ENCODE measurements at regions not wholly inside any gene's neighbourhood (a gene's known extent, or its start where the extent isn't known, plus 50 kb on each side); places are given as distances from the start of the nearest gene placed in this dataset.

DNA sequence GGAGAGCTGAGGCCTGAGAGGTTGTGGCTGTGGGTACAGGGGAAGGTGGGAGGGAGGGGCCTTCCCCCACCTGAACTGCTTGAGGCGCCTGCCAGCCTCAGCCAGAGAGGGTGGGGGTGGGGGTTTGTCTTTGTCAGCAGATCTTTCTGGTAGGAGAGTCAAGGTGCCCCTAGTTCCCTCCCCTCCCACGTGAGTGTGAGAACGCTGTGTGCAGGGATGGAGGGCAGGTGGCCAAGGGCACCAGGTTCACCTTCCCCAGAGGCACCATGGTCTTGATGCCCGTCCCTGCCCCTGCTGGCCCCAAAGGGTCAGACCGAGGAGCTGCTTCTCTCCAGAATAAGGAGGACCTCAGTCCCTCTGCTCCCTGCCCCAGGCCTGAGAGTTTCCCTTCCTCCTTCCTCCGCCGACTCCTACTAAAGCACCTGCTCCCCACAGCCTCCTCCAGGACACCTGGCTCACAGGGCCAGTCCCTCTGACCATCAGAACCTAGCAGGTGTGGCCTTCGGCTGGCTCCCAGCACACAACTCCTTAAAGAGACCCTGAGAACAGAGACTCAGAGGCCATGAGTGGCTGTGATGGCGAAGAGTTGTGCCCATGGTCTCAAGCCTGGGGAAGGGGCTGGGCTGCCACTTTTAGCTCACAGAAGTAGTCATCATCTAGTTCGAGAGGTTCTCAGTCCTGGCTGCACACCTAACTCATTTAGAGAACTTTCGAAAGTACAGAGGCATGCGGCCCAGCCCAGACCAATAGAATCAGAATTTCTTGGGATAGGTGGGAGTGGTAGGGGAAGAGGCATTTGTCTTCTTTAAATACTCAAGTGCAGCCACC is 113.2 kb upstream of the LHX1 start:
- Histone ChIP-seq H3K27me3 (ENCODE audit: control insufficient read depth in 2 of 2, insufficient read depth in 2 of 2, low read length in 2 of 2) (peaks cover 0 to 8% of the 10 kb centered on the region in 2 donors), H3K4me3 (replicated peaks in 1 of 3; ENCODE audit: low read depth in 2 of 3, low read length in 3 of 3) (no peak overlapping the region), H3K4me2 (replicated peaks; ENCODE audit: extremely low read depth, low read length, poor library complexity, severe bottlenecking) (no peak overlapping the region), H2AFZ (ENCODE audit: insufficient read depth, low read depth, low read length, poor library complexity, severe bottlenecking) (no peak overlapping the region), H3K4me1 (ENCODE audit: control insufficient read depth in 1 of 2, insufficient read depth in 2 of 2, low read length in 2 of 2) (no peaks in the 10 kb centered on the region), H4K20me1 (ENCODE audit: insufficient read depth, low read length) (no peaks in the 10 kb centered on the region), H3K9me3 (replicated peaks in 1 of 2; ENCODE audit: control insufficient read depth in 1 of 2, insufficient read depth in 1 of 2, low read length in 2 of 2) (no peaks in the 10 kb centered on the region), H3K9ac (ENCODE audit: insufficient read depth, low read length, poor library complexity, severe bottlenecking) (no peak overlapping the region), H3K79me2 (ENCODE audit: insufficient read depth, low read length) (no peaks in the 10 kb centered on the region), H3K36me3 (replicated peaks in 1 of 2; ENCODE audit: control insufficient read depth in 1 of 2, insufficient read depth in 2 of 2, low read length in 2 of 2) (no peaks in the 10 kb centered on the region), H3K27ac (ENCODE audit: low read depth in 1 of 2, low read length in 2 of 2) (no peak overlapping the region)
- DNase-seq, result no peak
- intact Hi-C loops (cut with micrococcal nuclease), result no loop called here
- Mint-ChIP-seq H3K9me3 (peaks cover 0 to 2% (median 0%) of the 10 kb centered on the region in 7 donors), H3K4me3 (no peak overlapping the region), H3K4me1 (no peaks in the 10 kb centered on the region), H3K36me3 (no peaks in the 10 kb centered on the region), H3K27ac (no peak overlapping the region), H3K27me3 (ENCODE audit: low read depth in 3 of 3) (peaks cover 21 to 44% (median 36%) of the 10 kb centered on the region in 3 donors)
- WGBS (ENCODE audit: insufficient coverage), result 87% methylated on average over 5 of the region's 12 CpGs
- TF ChIP-seq, protein P1, sequence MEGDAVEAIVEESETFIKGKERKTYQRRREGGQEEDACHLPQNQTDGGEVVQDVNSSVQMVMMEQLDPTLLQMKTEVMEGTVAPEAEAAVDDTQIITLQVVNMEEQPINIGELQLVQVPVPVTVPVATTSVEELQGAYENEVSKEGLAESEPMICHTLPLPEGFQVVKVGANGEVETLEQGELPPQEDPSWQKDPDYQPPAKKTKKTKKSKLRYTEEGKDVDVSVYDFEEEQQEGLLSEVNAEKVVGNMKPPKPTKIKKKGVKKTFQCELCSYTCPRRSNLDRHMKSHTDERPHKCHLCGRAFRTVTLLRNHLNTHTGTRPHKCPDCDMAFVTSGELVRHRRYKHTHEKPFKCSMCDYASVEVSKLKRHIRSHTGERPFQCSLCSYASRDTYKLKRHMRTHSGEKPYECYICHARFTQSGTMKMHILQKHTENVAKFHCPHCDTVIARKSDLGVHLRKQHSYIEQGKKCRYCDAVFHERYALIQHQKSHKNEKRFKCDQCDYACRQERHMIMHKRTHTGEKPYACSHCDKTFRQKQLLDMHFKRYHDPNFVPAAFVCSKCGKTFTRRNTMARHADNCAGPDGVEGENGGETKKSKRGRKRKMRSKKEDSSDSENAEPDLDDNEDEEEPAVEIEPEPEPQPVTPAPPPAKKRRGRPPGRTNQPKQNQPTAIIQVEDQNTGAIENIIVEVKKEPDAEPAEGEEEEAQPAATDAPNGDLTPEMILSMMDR (IDR thresholded peaks at IDR 0.05), result no peak

DNA sequence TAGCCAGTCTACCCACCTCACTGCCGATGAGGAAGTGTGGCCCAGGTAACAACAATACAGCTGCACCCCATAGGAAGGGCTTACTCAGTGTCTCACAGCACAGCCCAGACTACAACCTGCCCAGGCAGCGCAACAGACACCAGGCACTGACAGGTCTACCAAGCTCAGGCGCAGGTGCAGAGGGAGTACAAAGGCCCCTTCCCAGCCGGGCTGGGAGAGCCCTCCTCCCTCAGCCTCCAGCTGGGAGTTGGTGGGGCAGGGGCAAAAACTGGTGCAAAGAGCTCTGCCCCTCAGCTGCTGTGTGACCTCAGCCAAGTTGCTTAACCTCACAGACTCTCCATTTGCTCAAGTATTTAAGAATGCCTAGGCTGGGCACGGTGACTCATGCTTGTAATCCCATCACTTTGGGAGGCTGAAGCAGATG is 112.6 kb upstream of the LHX1 start:
- H3K36me3 Mint-ChIP-seq, result no peaks in the 10 kb centered on the region
- Histone ChIP-seq H3K9ac (ENCODE audit: insufficient read depth, low read length, poor library complexity, severe bottlenecking) (no peak overlapping the region), H2AFZ (ENCODE audit: insufficient read depth, low read depth, low read length, poor library complexity, severe bottlenecking) (no peak overlapping the region), H3K4me3 (replicated peaks in 1 of 3; ENCODE audit: low read depth in 2 of 3, low read length in 3 of 3) (no peak overlapping the region), H3K36me3 (replicated peaks in 1 of 2; ENCODE audit: control insufficient read depth in 1 of 2, insufficient read depth in 2 of 2, low read length in 2 of 2) (no peaks in the 10 kb centered on the region), H4K20me1 (ENCODE audit: insufficient read depth, low read length) (no peaks in the 10 kb centered on the region), H3K4me1 (ENCODE audit: control insufficient read depth in 1 of 2, insufficient read depth in 2 of 2, low read length in 2 of 2) (no peaks in the 10 kb centered on the region), H3K4me2 (replicated peaks; ENCODE audit: extremely low read depth, low read length, poor library complexity, severe bottlenecking) (no peak overlapping the region), H3K9me3 (replicated peaks in 1 of 2; ENCODE audit: control insufficient read depth in 1 of 2, insufficient read depth in 1 of 2, low read length in 2 of 2) (no peaks in the 10 kb centered on the region), H3K27me3 (ENCODE audit: control insufficient read depth in 2 of 2, insufficient read depth in 2 of 2, low read length in 2 of 2) (peaks cover 0 to 8% of the 10 kb centered on the region in 2 donors), H3K27ac (ENCODE audit: low read depth in 1 of 2, low read length in 2 of 2) (no peak overlapping the region), H3K79me2 (ENCODE audit: insufficient read depth, low read length) (no peaks in the 10 kb centered on the region)
- peaks cover 0 to 2% (median 0%) of the 10 kb centered on the region in 7 donors for H3K9me3 Mint-ChIP-seq
- intact Hi-C loops (cut with micrococcal nuclease), result no loop called here
- DNase-seq, result no peak
- peaks cover 24 to 43% (median 35%) of the 10 kb centered on the region in 3 donors for H3K27me3 Mint-ChIP-seq (ENCODE audit: low read depth in 3 of 3)
- TF ChIP-seq, protein P1 (IDR thresholded peaks at IDR 0.05), result no peak
- H3K4me1 Mint-ChIP-seq, result no peaks in the 10 kb centered on the region
- H3K27ac Mint-ChIP-seq, result no peak overlapping the region
- H3K4me3 Mint-ChIP-seq, result peak overlapping the region in 1 of 2 donors; percentile 46
- 94% methylated on average over 3 of the region's 5 CpGs for WGBS (ENCODE audit: insufficient coverage)
